HepG2 (cell line): ENCODE measurements at regions not wholly inside any gene's neighbourhood (a gene's known extent, or its start where the extent isn't known, plus 50 kb on each side); places are given as distances from the start of the nearest gene placed in this dataset.

Experiments
- SRF ChIP-seq: IDR thresholded peaks from 2 replicates; pipeline ENCODE4 v1.6.1; 2011; ENCODE audit warnings: mild to moderate bottlenecking, low read depth, low read length, moderate library complexity
- ZNF430 ChIP-seq: sonication (generic); formaldehyde crosslinking; IDR thresholded peaks from 2 replicates; pipeline ENCODE4 v1.9.0; 2021; ENCODE audit warnings: mild to moderate bottlenecking, missing genetic modification reagents
- ZNF589 ChIP-seq: sonication (generic); formaldehyde crosslinking; conservative IDR thresholded peaks from 2 replicates; pipeline ENCODE4 v1.8.0; 2022; ENCODE audit warnings: mild to moderate bottlenecking, moderate library complexity, missing genetic modification reagents

DNA sequence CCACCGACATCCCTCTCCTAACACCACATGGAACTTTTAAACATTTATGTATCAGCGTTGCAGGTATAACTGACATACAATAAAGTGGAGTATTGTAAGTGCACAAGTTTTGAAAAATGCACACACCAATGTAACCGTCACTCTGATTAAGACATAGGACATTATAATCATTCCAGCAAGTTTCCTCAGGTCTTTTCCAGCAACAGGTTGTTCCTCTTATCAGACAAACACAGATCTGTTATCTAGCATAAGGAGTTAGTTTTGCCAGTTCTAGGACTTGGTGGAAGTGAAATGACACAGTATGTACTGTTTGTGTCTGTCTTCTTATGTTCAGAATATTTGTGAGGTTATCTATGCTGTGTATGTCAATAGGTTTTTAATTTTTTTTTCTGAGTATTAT, 69.5 kb upstream of the TRPC7 start:
- TF ChIP-seq SRF (no peak), ZNF589 (CRISPR knock-in tag) (no peak), ZNF430 (CRISPR knock-in tag) (no peak)
